ENCODE measurements at regions not wholly inside any gene's neighbourhood (a gene's known extent, or its start where the extent isn't known, plus 50 kb on each side); places are given as distances from the start of the nearest gene placed in this dataset.

- no peak overlapping the region for H3K9ac ChIP-seq
- no peaks in the 10 kb centered on the region for H3K4me1 ChIP-seq (ENCODE audit: low read depth, poor library complexity, severe bottlenecking)
- H2AFZ ChIP-seq (ENCODE audit: low read depth), result no peak overlapping the region
- no peak overlapping the region for H3K4me3 ChIP-seq (IDR thresholded peaks at IDR 0.05; ENCODE audit: insufficient read depth, low read depth, low read length)
- no peaks in the 10 kb centered on the region for H3K27me3 ChIP-seq (ENCODE audit: insufficient read depth, low read depth)
- H4K20me1 ChIP-seq (ENCODE audit: insufficient read depth), result no peaks in the 10 kb centered on the region
- TF ChIP-seq CTCF (conservative IDR thresholded peaks at IDR 0.05; ENCODE audit: low read depth, low read length), result no peak
- H3K36me3 ChIP-seq (ENCODE audit: insufficient read depth), result no peaks in the 10 kb centered on the region
- no peaks in the 10 kb centered on the region for H3K79me2 ChIP-seq (ENCODE audit: insufficient read depth, low read depth)
- no peak overlapping the region for H3K27ac ChIP-seq
- no peak overlapping the region for H3K4me2 ChIP-seq
Observed at GRCh38 chr18:29418136-29418535, 1241.2 kb upstream of the CDH2 start.

- H3K4me1 ChIP-seq (ENCODE audit: low read depth, poor library complexity, severe bottlenecking), result peaks cover 26% of the 10 kb centered on the region
- no peak overlapping the region for H3K4me3 ChIP-seq (IDR thresholded peaks at IDR 0.05; ENCODE audit: insufficient read depth, low read depth, low read length)
- no peak overlapping the region for H3K9ac ChIP-seq
- no peak overlapping the region for H3K27ac ChIP-seq
- no peak overlapping the region for H2AFZ ChIP-seq (ENCODE audit: low read depth)
- no peaks in the 10 kb centered on the region for H3K36me3 ChIP-seq (ENCODE audit: insufficient read depth)
- no peaks in the 10 kb centered on the region for H3K79me2 ChIP-seq (ENCODE audit: insufficient read depth, low read depth)
- no peak overlapping the region for H3K4me2 ChIP-seq
- H4K20me1 ChIP-seq (ENCODE audit: insufficient read depth), result no peaks in the 10 kb centered on the region
- no peak for TF ChIP-seq CTCF (conservative IDR thresholded peaks at IDR 0.05; ENCODE audit: low read depth, low read length)
- no peaks in the 10 kb centered on the region for H3K27me3 ChIP-seq (ENCODE audit: insufficient read depth, low read depth)
Observed at GRCh38 chr18:29406996-29407395, 1230.1 kb upstream of the CDH2 start.

- TF ChIP-seq CTCF (conservative IDR thresholded peaks at IDR 0.05; ENCODE audit: low read depth, low read length), result no peak
- H3K4me1 ChIP-seq (ENCODE audit: low read depth, poor library complexity, severe bottlenecking), result no peaks in the 10 kb centered on the region
- no peak overlapping the region for H3K4me3 ChIP-seq (IDR thresholded peaks at IDR 0.05; ENCODE audit: insufficient read depth, low read depth, low read length)
- H4K20me1 ChIP-seq (ENCODE audit: insufficient read depth), result no peaks in the 10 kb centered on the region
- no peak overlapping the region for H3K4me2 ChIP-seq
- no peaks in the 10 kb centered on the region for H3K27me3 ChIP-seq (ENCODE audit: insufficient read depth, low read depth)
- no peak overlapping the region for H3K27ac ChIP-seq
- H3K79me2 ChIP-seq (ENCODE audit: insufficient read depth, low read depth), result no peaks in the 10 kb centered on the region
- no peak overlapping the region for H2AFZ ChIP-seq (ENCODE audit: low read depth)
- no peaks in the 10 kb centered on the region for H3K36me3 ChIP-seq (ENCODE audit: insufficient read depth)
- H3K9ac ChIP-seq, result no peak overlapping the region
Observed at GRCh38 chr18:29397536-29397935, 1220.6 kb upstream of the CDH2 start.

GRCh38 chr18:29383311-29384273 is 1206.7 kb upstream of the CDH2 start:
- no peaks in the 10 kb centered on the region; the same call in 1 of the 2 replicates for H3K36me3 ChIP-seq (ENCODE audit: insufficient read depth)
- H3K4me3 ChIP-seq (IDR thresholded peaks at IDR 0.05; ENCODE audit: insufficient read depth, low read depth, low read length), result no peak overlapping the region
- peak overlapping the region; percentile 39 for H2AFZ ChIP-seq (ENCODE audit: low read depth)
- H3K9ac ChIP-seq, result peak overlapping the region; percentile 12; the same call in 1 of the 2 replicates
- no peaks in the 10 kb centered on the region for H4K20me1 ChIP-seq (ENCODE audit: insufficient read depth)
- peak overlapping the region; percentile 72 for H3K4me2 ChIP-seq
- no peaks in the 10 kb centered on the region for H3K79me2 ChIP-seq (ENCODE audit: insufficient read depth, low read depth)
- H3K4me1 ChIP-seq (ENCODE audit: low read depth, poor library complexity, severe bottlenecking), result peaks cover 54% of the 10 kb centered on the region
- no peaks in the 10 kb centered on the region for H3K27me3 ChIP-seq (ENCODE audit: insufficient read depth, low read depth)
- H3K27ac ChIP-seq, result peak overlapping the region; percentile 73
- no peak for TF ChIP-seq CTCF (conservative IDR thresholded peaks at IDR 0.05; ENCODE audit: low read depth, low read length)
